Lung (tissue), 11 donors: ENCODE measurements at regions not wholly inside any gene's neighbourhood (a gene's known extent, or its start where the extent isn't known, plus 50 kb on each side); places are given as distances from the start of the nearest gene placed in this dataset.
"Not testable (repeated sequence)": the region's sequence is repeated elsewhere in the genome, so short reads cannot be mapped to it uniquely, and the experiment has no call there.

Experiments used
- ATAC-seq: fragments of 200-7000 bp; cut with Tn5 transposase; one replicate; pipeline ENCODE4 v1.9.1; 2020; ENCODE audit warnings: moderate number of reproducible peaks; ENCODE audit not compliant: insufficient read depth, low FRiP score
- DNase-seq, 3 donors: peaks; one replicate each; pipeline ENCODE4 v3.0.0-alpha.2; 2013 to 2017
- H3K27ac ChIP-seq, 2 donors: one replicate each; pipeline ENCODE4 v1.5.1; 2013; ENCODE audit warnings: mild to moderate bottlenecking in 2 of 2, moderate library complexity in 2 of 2, control low read depth in 1 of 2, inconsistent platforms in 1 of 2, low read depth in 1 of 2, low read length in 1 of 2
- H3K27me3 ChIP-seq, 3 donors: one replicate each; pipeline ENCODE4 v1.5.1; 2013; ENCODE audit warnings: low read length in 2 of 3; ENCODE audit not compliant: control insufficient read depth in 3 of 3, insufficient read depth in 3 of 3
- H3K36me3 ChIP-seq, 4 donors: one replicate each; pipeline ENCODE4 v1.5.1; 2013; ENCODE audit warnings: low read length in 4 of 4, mild to moderate bottlenecking in 1 of 4, moderate library complexity in 1 of 4; ENCODE audit not compliant: control insufficient read depth in 4 of 4, insufficient read depth in 4 of 4
- H3K4me1 ChIP-seq, 5 donors: one replicate each; pipeline ENCODE4 v1.5.1; 2013; ENCODE audit warnings: low read length in 5 of 5, mild to moderate bottlenecking in 2 of 5, moderate library complexity in 1 of 5; ENCODE audit not compliant: control insufficient read depth in 5 of 5, insufficient read depth in 5 of 5
- H3K4me3 ChIP-seq: one replicate; pipeline ENCODE4 v1.5.1; 2013; ENCODE audit warnings: mild to moderate bottlenecking, control low read depth, moderate library complexity
- H3K9ac ChIP-seq, 2 donors: one replicate each; pipeline ENCODE4 v1.5.1; 2013; ENCODE audit warnings: low read length in 2 of 2, control low read depth in 1 of 2; ENCODE audit not compliant: insufficient read depth in 1 of 2
- H3K9me3 ChIP-seq, 4 donors: one replicate each; pipeline ENCODE4 v1.5.1; 2013; ENCODE audit warnings: low read length in 3 of 4, mild to moderate bottlenecking in 1 of 4, moderate library complexity in 1 of 4; ENCODE audit not compliant: control insufficient read depth in 4 of 4, insufficient read depth in 3 of 4
- CTCF ChIP-seq: IDR thresholded peaks from 2 replicates; pipeline ENCODE4 v1.5.1; 2012; ENCODE audit warnings: mild to moderate bottlenecking; ENCODE audit errors: control extremely low read depth, extremely low read depth
- WGBS, 2 donors: extraction: QIAGEN DNeasy Blood & Tissue Kit; methylation state at CpG; one replicate each; pipeline ENCODE4 v1.1.7; 2013; 5-methylcytosine and 5-hydroxymethylcytosine counted together
- donor health status: control.
- donor health status: control.
- donor health status: Bipolar disorder and iron deficiency.
- donor health status: healthy.
- donor health status: DM: yes; HTN: yes; CAD: no.

- no peak for TF ChIP-seq CTCF
- 83 to 87% methylated on average over 3 of the region's 3 CpGs for WGBS, 2 donors
- Histone ChIP-seq H3K4me1 (no peaks in the 10 kb centered on the region), H3K9ac (no peak overlapping the region), H3K27ac (no peak overlapping the region), H3K27me3 (no peaks in the 10 kb centered on the region), H3K4me3 (no peak overlapping the region), H3K9me3 (peaks cover 0 to 6% (median 0%) of the 10 kb centered on the region in 4 donors), H3K36me3 (no peaks in the 10 kb centered on the region)
- DNase-seq: no peak
- ATAC-seq: no peak
Observed at GRCh38 chr10:37721100-37721499, 136.3 kb downstream of the ZNF248 start.

GRCh38 chr10:37718060-37718459 lies 139.3 kb downstream of the ZNF248 start:
- ATAC-seq, H3K4me3 ChIP-seq, H3K27me3 ChIP-seq, H3K27ac ChIP-seq, H3K4me1 ChIP-seq, DNase-seq, H3K36me3 ChIP-seq, H3K9me3 ChIP-seq, H3K9ac ChIP-seq: not testable (repeated sequence)
- WGBS, 2 donors: 79 to 82% methylated on average over 6 of the region's 6 CpGs

- H3K36me3 ChIP-seq: no peaks in the 10 kb centered on the region
- no peaks in the 10 kb centered on the region for H3K27me3 ChIP-seq
- TF ChIP-seq CTCF: no peak
- H3K4me3 ChIP-seq: no peak overlapping the region
- H3K27ac ChIP-seq: no peak overlapping the region
- DNase-seq (no peak), ATAC-seq (no peak)
- peaks cover 0 to 8% (median under 1%) of the 10 kb centered on the region in 4 donors for H3K9me3 ChIP-seq
- WGBS, 2 donors: 55 to 66% methylated on average over 3 of the region's 3 CpGs
- H3K9ac ChIP-seq: no peak overlapping the region
- peaks cover 0 to 9% (median 0%) of the 10 kb centered on the region in 5 donors for H3K4me1 ChIP-seq
Observed at GRCh38 chr10:37713642-37714041, 143.8 kb downstream of the ZNF248 start.

- Histone ChIP-seq H3K9ac (no peak overlapping the region), H3K36me3 (no peaks in the 10 kb centered on the region), H3K27ac (no peak overlapping the region), H3K9me3 (peaks cover 0 to 9% (median under 1%) of the 10 kb centered on the region in 4 donors), H3K4me3 (no peak overlapping the region), H3K27me3 (no peaks in the 10 kb centered on the region), H3K4me1 (peaks cover 0 to 9% (median 0%) of the 10 kb centered on the region in 5 donors)
- WGBS, 2 donors: 65 to 68% methylated on average over 3 of the region's 3 CpGs
- no peak for TF ChIP-seq CTCF
- ATAC-seq: no peak
- DNase-seq: no peak
Observed at GRCh38 chr10:37713132-37713501, 144.3 kb downstream of the ZNF248 start.
